Hepatocyte (in vitro differentiated cells): ENCODE measurements at regions not wholly inside any gene's neighbourhood (a gene's known extent, or its start where the extent isn't known, plus 50 kb on each side); places are given as distances from the start of the nearest gene placed in this dataset.

ENCODE experiments used
- DNase-seq: peaks from one replicate; pipeline ENCODE4 v3.0.0-alpha.2; 2016; ENCODE audit warnings: low spot score
- H2AFZ ChIP-seq: fragments of 200-600 bp; sonication (generic); 2 replicates; pipeline ENCODE4 v1.6.0; 2016; ENCODE audit warnings: antibody characterized with exemption, mild to moderate bottlenecking
- H3K27ac ChIP-seq: fragments of 200-600 bp; sonication (generic); 2 replicates; pipeline ENCODE4 v1.5.1; 2016; ENCODE audit warnings: mild to moderate bottlenecking
- H3K27me3 ChIP-seq: fragments of 200-600 bp; sonication (generic); 2 replicates; pipeline ENCODE4 v1.6.1; 2016
- H3K36me3 ChIP-seq: fragments of 200-600 bp; sonication (generic); replicated peaks from 2 replicates; pipeline ENCODE4 v1.5.1; 2016; ENCODE audit warnings: low read depth; ENCODE audit not compliant: insufficient read depth
- H3K4me1 ChIP-seq: fragments of 200-600 bp; sonication (generic); 2 replicates; pipeline ENCODE4 v1.5.1; 2016; ENCODE audit warnings: mild to moderate bottlenecking, moderate library complexity; ENCODE audit not compliant: insufficient read depth
- H3K4me2 ChIP-seq: fragments of 200-600 bp; sonication (generic); 2 replicates; pipeline ENCODE4 v1.6.0; 2016
- H3K4me3 ChIP-seq: fragments of 200-600 bp; sonication (generic); 2 replicates; pipeline ENCODE4 v1.5.1; 2016; ENCODE audit warnings: mild to moderate bottlenecking
- H3K79me2 ChIP-seq: fragments of 200-600 bp; sonication (generic); 2 replicates; pipeline ENCODE4 v1.6.0; 2017; ENCODE audit warnings: mild to moderate bottlenecking
- H3K9me2 ChIP-seq: fragments of 200-600 bp; sonication (generic); replicated peaks from 2 replicates; pipeline ENCODE4 v1.6.0; 2017; ENCODE audit warnings: mild to moderate bottlenecking; ENCODE audit not compliant: insufficient read depth
- H3K9me3 ChIP-seq: fragments of 200-600 bp; sonication (generic); 2 replicates; pipeline ENCODE4 v1.5.1; 2016; ENCODE audit warnings: low read depth, mild to moderate bottlenecking
- H4K20me1 ChIP-seq: fragments of 200-600 bp; sonication (generic); 2 replicates; pipeline ENCODE4 v1.6.0; 2016; ENCODE audit warnings: mild to moderate bottlenecking; ENCODE audit not compliant: insufficient read depth, poor library complexity, severe bottlenecking
- EZH2 ChIP-seq: fragments of 200-600 bp; sonication (generic); IDR thresholded peaks from 2 replicates; pipeline ENCODE4 v1.6.1; 2016; ENCODE audit warnings: antibody characterized with exemption, mild to moderate bottlenecking, borderline replicate concordance
- EZH2phosphoT487 ChIP-seq: fragments of 200-600 bp; sonication (generic); IDR thresholded peaks from one replicate; pipeline ENCODE4 v1.6.1; 2018; ENCODE audit warnings: antibody characterized with exemption, mild to moderate bottlenecking, low read depth, moderate library complexity; ENCODE audit not compliant: unreplicated experiment, severe bottlenecking
- WGBS: methylation state at CpG from one replicate; pipeline ENCODE4 v1.1.6; 2016; ENCODE audit warnings: low lambda C conversion rate; ENCODE audit errors: missing lambda C conversion rate; 5-methylcytosine and 5-hydroxymethylcytosine counted together
- TF ChIP-seq, protein P1 (sequence below): fragments of 200-600 bp; sonication (generic); IDR thresholded peaks from 2 replicates; pipeline ENCODE4 v1.5.1; 2016; ENCODE audit warnings: antibody characterized with exemption, mild to moderate bottlenecking; ENCODE audit not compliant: poor library complexity

DNA sequence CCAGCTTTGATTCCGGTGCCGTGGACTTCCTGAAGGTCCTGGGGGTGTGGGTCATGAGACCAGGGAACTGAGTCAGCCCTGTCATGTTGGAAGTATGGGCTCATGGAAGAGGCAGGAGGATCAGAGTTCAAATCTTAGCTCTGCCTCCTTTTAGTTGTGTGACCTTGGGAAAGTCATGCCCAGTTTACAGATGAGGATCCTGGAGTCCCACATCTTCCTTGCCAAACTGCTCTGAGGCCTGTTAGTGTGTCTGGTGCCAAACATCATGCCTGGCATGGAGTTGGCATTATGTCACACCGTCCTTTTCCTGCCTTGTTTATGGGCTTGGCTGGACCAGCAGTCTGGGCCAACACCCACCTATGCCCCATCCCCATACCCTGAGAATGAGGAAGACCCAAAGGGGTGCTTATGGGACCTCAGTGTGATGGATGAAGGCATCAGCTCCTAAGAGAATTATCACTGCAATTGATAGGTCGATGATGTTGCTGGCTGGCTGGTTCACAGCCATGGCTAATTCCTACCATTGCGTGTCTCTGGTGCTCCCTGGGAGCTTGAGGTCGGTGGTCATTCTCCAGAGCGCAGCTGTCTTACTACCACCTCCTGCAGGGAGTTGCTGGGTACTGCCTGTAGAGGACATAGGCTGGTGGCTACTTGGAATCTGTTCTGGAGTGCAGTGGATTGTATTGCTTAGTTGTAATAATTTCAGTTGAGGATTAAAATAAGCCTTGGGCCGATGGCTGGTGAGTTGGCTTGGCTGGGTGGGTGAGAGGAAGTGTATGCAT, 140.5 kb upstream of the PITX1 start:
- no peaks in the 10 kb centered on the region for H3K27me3 ChIP-seq
- no peaks in the 10 kb centered on the region for H3K79me2 ChIP-seq
- H3K9me2 ChIP-seq: no peaks in the 10 kb centered on the region
- no peak for TF ChIP-seq EZH2phosphoT487
- TF ChIP-seq, protein P1, sequence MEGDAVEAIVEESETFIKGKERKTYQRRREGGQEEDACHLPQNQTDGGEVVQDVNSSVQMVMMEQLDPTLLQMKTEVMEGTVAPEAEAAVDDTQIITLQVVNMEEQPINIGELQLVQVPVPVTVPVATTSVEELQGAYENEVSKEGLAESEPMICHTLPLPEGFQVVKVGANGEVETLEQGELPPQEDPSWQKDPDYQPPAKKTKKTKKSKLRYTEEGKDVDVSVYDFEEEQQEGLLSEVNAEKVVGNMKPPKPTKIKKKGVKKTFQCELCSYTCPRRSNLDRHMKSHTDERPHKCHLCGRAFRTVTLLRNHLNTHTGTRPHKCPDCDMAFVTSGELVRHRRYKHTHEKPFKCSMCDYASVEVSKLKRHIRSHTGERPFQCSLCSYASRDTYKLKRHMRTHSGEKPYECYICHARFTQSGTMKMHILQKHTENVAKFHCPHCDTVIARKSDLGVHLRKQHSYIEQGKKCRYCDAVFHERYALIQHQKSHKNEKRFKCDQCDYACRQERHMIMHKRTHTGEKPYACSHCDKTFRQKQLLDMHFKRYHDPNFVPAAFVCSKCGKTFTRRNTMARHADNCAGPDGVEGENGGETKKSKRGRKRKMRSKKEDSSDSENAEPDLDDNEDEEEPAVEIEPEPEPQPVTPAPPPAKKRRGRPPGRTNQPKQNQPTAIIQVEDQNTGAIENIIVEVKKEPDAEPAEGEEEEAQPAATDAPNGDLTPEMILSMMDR: no peak
- TF ChIP-seq EZH2: no peak
- H3K27ac ChIP-seq: no peak overlapping the region
- H3K4me1 ChIP-seq: no peaks in the 10 kb centered on the region
- no peak overlapping the region for H3K4me3 ChIP-seq
- no peak overlapping the region for H2AFZ ChIP-seq
- DNase-seq: no peak
- H3K4me2 ChIP-seq: no peak overlapping the region
- H3K36me3 ChIP-seq: no peaks in the 10 kb centered on the region
- H3K9me3 ChIP-seq: no peaks in the 10 kb centered on the region
- WGBS: 77% methylated on average over 8 of the region's 8 CpGs
- H4K20me1 ChIP-seq: no peaks in the 10 kb centered on the region

DNA sequence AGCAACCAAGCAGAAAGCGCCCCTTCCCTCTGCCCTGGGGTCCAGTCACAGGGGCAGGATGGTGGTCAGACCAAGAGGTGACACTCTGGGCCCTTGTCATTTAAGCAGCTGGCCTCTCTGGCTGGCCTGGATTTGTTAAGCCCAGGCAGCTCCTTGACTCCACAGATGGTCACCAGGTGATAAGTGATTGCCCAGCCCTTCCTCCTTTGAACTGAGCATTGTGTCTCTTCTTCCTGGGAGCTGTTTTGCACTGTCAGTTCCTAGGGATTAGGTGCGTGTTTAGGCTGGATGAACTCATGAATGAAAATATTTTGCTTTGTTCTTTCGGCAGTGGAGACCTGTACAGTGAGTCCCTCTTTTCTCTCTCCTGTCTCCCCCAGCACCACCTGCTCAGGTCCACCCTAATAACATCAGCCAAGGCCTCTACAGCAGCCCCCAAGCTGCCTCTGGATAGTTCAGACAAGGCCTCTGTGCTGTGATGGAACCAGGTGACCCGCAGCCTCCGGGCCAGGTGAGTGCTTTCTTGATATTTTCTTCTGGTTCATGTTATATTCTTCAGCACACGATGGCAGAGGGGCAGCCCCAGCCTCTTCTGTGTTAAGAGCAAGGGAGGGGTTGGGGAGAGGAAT, 139.7 kb upstream of the PITX1 start:
- Histone ChIP-seq H3K4me2 (no peak overlapping the region), H3K79me2 (no peaks in the 10 kb centered on the region), H3K9me2 (no peaks in the 10 kb centered on the region), H3K4me1 (no peaks in the 10 kb centered on the region), H3K27ac (no peak overlapping the region), H3K4me3 (no peak overlapping the region), H3K27me3 (no peaks in the 10 kb centered on the region), H3K36me3 (no peaks in the 10 kb centered on the region), H2AFZ (no peak overlapping the region), H3K9me3 (no peaks in the 10 kb centered on the region), H4K20me1 (no peaks in the 10 kb centered on the region)
- no peak for DNase-seq
- TF ChIP-seq EZH2 (no peak), EZH2phosphoT487 (no peak)
- TF ChIP-seq, protein P1: no peak
- WGBS: 80% methylated on average over 6 of the region's 6 CpGs

DNA sequence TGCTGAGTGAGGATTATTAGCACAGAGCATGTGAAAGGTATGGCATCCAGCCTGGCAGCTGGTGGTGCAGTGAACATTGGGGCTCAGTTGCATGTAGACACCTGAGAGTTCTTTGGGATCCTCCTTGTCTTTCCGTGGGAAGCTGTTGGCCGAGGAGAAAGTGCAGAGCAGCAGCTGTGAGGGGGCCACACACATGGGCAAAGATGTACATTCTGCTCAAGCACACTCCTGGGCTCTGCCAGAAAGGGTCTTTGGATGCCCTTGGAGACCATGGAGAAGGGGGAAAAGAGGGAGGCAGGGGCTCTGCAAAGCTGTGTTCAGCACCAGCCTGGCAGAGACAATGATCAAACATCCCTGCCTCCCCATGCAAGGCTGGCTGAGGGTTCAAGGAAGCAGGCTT, 138.7 kb upstream of the PITX1 start:
- H3K9me3 ChIP-seq: no peaks in the 10 kb centered on the region
- H3K4me1 ChIP-seq: no peaks in the 10 kb centered on the region
- no peaks in the 10 kb centered on the region for H3K27me3 ChIP-seq
- H3K4me3 ChIP-seq: no peak overlapping the region
- no peak overlapping the region for H3K4me2 ChIP-seq
- 78% methylated on average over 2 of the region's 2 CpGs for WGBS
- no peaks in the 10 kb centered on the region for H3K9me2 ChIP-seq
- H3K36me3 ChIP-seq: no peaks in the 10 kb centered on the region
- H3K27ac ChIP-seq: no peak overlapping the region
- H2AFZ ChIP-seq: no peak overlapping the region
- H4K20me1 ChIP-seq: no peaks in the 10 kb centered on the region
- TF ChIP-seq, protein P1: no peak
- no peak for TF ChIP-seq EZH2
- TF ChIP-seq EZH2phosphoT487: no peak
- DNase-seq: no peak
- no peaks in the 10 kb centered on the region for H3K79me2 ChIP-seq
